ENCODE measurements at regions not wholly inside any gene's neighbourhood (a gene's known extent, or its start where the extent isn't known, plus 50 kb on each side); places are given as distances from the start of the nearest gene placed in this dataset.

DNA sequence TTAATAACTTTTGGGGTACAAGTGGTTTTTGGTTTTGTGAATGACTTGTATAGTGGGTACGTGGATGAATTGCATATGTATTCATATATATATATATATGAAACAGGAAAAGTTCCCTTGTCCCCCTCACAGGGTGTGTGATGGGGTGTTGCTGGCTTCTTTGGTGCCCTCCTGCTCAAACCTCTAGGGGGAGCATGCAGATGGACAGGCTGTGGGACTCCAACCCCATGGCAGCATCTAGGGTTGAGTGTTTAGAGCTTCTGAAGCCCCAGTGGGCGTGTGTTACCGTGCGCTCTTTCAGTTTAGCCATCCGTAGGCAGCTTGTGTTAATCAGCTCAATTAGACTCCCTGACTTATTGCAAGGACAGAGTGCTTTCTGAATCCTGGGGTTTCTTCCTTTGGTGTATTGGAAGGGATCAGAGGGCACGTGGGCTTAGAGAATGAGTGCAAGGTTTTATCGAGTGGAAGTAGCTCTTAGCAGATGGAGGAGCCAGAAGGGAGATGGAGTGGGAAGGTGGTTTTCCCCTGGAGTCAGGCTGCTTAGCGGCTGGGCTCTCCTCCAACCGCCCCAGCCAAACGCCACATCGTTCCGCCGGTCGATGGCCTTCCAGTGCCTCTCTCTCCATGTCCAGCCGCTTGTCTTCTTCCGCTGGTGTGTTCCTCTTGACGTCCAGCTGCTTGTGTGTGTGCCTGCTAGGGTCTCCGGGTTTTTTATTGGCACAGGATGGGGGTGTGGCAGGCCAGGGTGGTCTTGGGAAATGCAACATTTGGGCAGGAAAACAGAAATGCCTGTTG lies 674.4 kb upstream of the LCORL start:
- intact Hi-C loops (cut with micrococcal nuclease; ENCODE audit: unreplicated experiment): loop anchor here (10.0 kb wide), 1 partner anchor 519 kb away; no protein-coding TSS in a partner anchor
- Histone ChIP-seq H3K4me1 (ENCODE audit: insufficient read depth, low read length, poor library complexity, severe bottlenecking) (no peaks in the 10 kb centered on the region), H3K36me3 (ENCODE audit: insufficient read depth, low read length, poor library complexity, severe bottlenecking) (no peaks in the 10 kb centered on the region), H3K4me3 (ENCODE audit: low read depth, low read length, poor library complexity, severe bottlenecking) (no peak overlapping the region), H3K27ac (ENCODE audit: low read depth, low read length, poor library complexity, severe bottlenecking) (no peak overlapping the region), H3K9me3 (ENCODE audit: low read depth, low read length, poor library complexity, severe bottlenecking) (no peaks in the 10 kb centered on the region), H3K27me3 (replicated peaks; ENCODE audit: insufficient read depth, low read depth, low read length, poor library complexity) (no peaks in the 10 kb centered on the region)
- CTCF ChIA-PET: no interaction called here
- POLR2A ChIA-PET (ENCODE audit: low non-redundant PET): no interaction called here
- DNase-seq (ENCODE audit: low spot score): peak; percentile 18
- no TSS peak for BruUV-seq (replicated peaks)
- TF ChIP-seq, protein P1, sequence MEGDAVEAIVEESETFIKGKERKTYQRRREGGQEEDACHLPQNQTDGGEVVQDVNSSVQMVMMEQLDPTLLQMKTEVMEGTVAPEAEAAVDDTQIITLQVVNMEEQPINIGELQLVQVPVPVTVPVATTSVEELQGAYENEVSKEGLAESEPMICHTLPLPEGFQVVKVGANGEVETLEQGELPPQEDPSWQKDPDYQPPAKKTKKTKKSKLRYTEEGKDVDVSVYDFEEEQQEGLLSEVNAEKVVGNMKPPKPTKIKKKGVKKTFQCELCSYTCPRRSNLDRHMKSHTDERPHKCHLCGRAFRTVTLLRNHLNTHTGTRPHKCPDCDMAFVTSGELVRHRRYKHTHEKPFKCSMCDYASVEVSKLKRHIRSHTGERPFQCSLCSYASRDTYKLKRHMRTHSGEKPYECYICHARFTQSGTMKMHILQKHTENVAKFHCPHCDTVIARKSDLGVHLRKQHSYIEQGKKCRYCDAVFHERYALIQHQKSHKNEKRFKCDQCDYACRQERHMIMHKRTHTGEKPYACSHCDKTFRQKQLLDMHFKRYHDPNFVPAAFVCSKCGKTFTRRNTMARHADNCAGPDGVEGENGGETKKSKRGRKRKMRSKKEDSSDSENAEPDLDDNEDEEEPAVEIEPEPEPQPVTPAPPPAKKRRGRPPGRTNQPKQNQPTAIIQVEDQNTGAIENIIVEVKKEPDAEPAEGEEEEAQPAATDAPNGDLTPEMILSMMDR (conservative IDR thresholded peaks at IDR 0.05; ENCODE audit: low read depth, low read length): peak; percentile 36
- TF ChIP-seq EZH2 (IDR thresholded peaks at IDR 0.05; ENCODE audit: borderline replicate concordance, low read depth, low read length, poor library complexity, severe bottlenecking): no peak

DNA sequence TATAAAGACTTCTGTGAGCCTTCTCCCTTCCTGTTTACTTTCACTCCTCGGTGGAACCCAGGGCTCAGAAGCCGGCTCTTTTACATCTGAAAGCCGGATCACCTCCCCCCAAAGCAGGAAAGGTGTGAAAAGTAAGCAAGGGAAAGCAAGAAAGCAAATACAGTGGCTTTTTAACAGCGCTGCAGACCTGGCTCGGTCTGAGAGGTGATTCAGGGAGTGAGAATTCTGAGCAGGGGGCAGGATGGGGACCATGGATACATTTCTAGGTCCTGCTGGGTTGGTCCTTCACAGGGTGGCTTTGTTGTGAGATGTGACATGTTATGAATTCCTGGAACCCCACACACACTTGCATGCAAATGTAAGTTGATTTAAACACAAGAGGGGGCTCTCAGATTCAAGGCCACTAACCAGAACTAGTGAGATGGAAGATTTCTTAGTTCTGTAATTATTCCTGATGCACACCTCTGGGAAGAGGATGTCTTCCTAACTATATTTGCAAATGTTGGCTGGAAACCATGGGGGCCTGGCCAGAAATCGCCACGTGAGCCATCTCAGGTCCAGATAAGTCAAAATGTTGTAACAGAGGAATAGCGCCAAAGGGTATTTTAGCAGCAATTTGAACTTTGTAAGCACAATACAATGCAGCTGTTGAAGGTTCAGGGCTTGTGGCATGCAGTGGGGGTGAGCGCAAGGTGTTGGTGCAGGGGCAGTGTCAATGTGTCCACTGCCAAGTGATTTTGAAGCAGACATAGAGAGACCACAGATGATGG lies 670.1 kb upstream of the LCORL start:
- no TSS peak for BruUV-seq (replicated peaks)
- Histone ChIP-seq H3K4me3 (ENCODE audit: low read depth, low read length, poor library complexity, severe bottlenecking) (no peak overlapping the region), H3K4me1 (ENCODE audit: insufficient read depth, low read length, poor library complexity, severe bottlenecking) (no peaks in the 10 kb centered on the region), H3K9me3 (ENCODE audit: low read depth, low read length, poor library complexity, severe bottlenecking) (no peaks in the 10 kb centered on the region), H3K27me3 (replicated peaks; ENCODE audit: insufficient read depth, low read depth, low read length, poor library complexity) (no peaks in the 10 kb centered on the region), H3K27ac (ENCODE audit: low read depth, low read length, poor library complexity, severe bottlenecking) (no peak overlapping the region), H3K36me3 (ENCODE audit: insufficient read depth, low read length, poor library complexity, severe bottlenecking) (no peaks in the 10 kb centered on the region)
- CTCF ChIA-PET: no interaction called here
- no peak for TF ChIP-seq EZH2 (IDR thresholded peaks at IDR 0.05; ENCODE audit: borderline replicate concordance, low read depth, low read length, poor library complexity, severe bottlenecking)
- TF ChIP-seq, protein P1 (conservative IDR thresholded peaks at IDR 0.05; ENCODE audit: low read depth, low read length): peak; percentile 23
- POLR2A ChIA-PET (ENCODE audit: low non-redundant PET): no interaction called here
- intact Hi-C loops (cut with micrococcal nuclease; ENCODE audit: unreplicated experiment): loop anchor here (2.0 to 10.0 kb wide), 2 partner anchors 243 to 523 kb away; no protein-coding TSS in a partner anchor
- DNase-seq (ENCODE audit: low spot score): no peak

GRCh38 chr4:18690291-18690955 lies 668.9 kb upstream of the LCORL start:
- intact Hi-C loops (cut with micrococcal nuclease; ENCODE audit: unreplicated experiment): loop anchor here (2.0 to 10.0 kb wide), 2 partner anchors 244 to 524 kb away; no protein-coding TSS in a partner anchor
- no peak for TF ChIP-seq EZH2 (IDR thresholded peaks at IDR 0.05; ENCODE audit: borderline replicate concordance, low read depth, low read length, poor library complexity, severe bottlenecking)
- TF ChIP-seq, protein P1 (conservative IDR thresholded peaks at IDR 0.05; ENCODE audit: low read depth, low read length): no peak
- Histone ChIP-seq H3K27ac (ENCODE audit: low read depth, low read length, poor library complexity, severe bottlenecking) (no peak overlapping the region), H3K36me3 (ENCODE audit: insufficient read depth, low read length, poor library complexity, severe bottlenecking) (no peaks in the 10 kb centered on the region), H3K27me3 (replicated peaks; ENCODE audit: insufficient read depth, low read depth, low read length, poor library complexity) (no peaks in the 10 kb centered on the region), H3K4me1 (ENCODE audit: insufficient read depth, low read length, poor library complexity, severe bottlenecking) (no peaks in the 10 kb centered on the region), H3K4me3 (ENCODE audit: low read depth, low read length, poor library complexity, severe bottlenecking) (no peak overlapping the region), H3K9me3 (ENCODE audit: low read depth, low read length, poor library complexity, severe bottlenecking) (no peaks in the 10 kb centered on the region)
- DNase-seq (ENCODE audit: low spot score): no peak
- BruUV-seq (replicated peaks): no TSS peak
- POLR2A ChIA-PET (ENCODE audit: low non-redundant PET): no interaction called here
- CTCF ChIA-PET: no interaction called here
